ENCODE measurements at regions not wholly inside any gene's neighbourhood (a gene's known extent, or its start where the extent isn't known, plus 50 kb on each side); places are given as distances from the start of the nearest gene placed in this dataset.
"Not testable (repeated sequence)": the region's sequence is repeated elsewhere in the genome, so short reads cannot be mapped to it uniquely, and the experiment has no call there.

DNA sequence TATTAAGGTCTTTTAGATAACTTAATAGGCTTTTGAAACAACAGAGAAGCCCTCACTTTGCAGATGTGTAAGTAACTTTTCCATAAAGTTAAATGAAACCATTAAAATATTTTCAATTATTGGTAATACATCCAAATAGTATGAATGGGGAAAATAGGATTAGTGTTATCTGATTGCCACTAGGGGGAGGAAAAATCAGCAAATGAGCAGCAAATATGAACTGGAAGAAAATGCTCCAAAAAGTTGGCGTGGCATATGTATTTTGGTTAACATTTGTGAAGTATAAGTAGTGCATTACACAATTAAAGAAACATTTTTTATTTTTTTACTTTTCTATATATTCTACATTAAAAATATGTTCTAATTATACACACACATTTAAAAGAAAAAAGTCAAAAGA, 259.8 kb upstream of the ANO5 start:
- no peak for DNase-seq

DNA sequence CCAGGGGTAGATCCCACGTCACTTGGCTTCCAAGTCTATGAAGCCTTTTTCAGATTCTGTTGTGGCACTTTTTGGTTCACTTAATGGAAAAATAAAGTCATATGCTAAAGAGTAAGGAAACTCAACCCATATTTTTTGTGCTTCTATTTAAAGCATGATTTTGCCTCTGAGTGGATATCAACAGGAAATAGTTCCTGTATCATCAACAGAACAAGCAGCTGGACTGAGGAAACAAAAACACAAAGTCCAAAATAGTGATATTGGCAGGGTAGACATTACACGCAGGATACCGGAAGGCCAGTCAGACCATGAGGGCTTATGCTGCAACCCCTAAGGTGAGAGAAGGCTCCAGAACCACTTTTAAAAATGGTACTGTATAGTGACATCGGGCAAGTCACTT, 248.3 kb upstream of the ANO5 start:
- DNase-seq, result no peak

DNA sequence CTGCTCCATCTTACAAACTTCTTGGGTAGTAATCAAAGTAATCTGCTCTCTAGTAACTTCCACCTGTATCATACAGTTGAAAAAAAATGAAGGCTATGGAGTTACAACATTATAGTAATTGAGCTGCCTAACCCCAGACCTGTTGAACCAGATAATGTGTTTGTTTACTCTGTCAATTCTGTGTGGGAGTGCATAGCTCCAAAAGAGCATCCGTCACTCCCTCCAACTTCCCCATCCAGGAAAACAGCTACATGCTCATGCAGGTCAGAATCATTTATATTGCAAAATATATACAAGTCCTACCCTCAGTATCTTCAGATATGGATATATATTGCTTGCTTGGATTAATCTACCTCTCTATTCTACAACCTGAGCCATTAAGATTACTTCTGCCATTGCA, 244.0 kb upstream of the ANO5 start:
- DNase-seq, result no peak

DNA sequence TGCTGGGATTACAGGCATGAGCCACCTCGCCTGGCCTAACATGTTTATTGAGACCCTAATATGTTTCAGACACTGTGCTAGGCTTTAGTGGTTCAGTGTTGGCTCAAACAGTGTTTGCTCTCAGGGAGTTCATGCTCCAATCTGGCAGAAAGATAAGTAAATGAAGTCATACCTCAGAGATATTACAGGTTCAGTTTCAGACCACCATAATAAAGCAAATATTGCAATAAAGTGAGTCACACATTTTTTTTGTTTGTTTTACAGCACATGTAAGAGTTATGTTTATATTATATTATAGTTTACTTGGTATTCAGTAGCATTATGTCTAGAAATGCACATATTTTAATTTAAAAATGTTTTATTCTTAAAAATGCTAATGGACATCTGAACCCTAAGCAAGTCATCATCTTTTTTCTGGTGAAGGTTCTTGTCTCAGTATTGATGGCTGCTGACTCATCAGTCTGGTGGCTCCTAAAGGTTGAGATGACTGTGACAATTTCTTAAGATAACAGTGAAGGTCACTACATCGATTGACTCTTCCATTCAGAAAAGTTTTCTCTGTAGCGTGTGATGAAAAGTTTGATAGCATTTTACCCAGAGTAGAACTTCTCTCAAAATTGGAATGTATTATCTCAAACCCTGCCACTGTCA, 243.0 kb upstream of the ANO5 start:
- no peak for DNase-seq

DNA sequence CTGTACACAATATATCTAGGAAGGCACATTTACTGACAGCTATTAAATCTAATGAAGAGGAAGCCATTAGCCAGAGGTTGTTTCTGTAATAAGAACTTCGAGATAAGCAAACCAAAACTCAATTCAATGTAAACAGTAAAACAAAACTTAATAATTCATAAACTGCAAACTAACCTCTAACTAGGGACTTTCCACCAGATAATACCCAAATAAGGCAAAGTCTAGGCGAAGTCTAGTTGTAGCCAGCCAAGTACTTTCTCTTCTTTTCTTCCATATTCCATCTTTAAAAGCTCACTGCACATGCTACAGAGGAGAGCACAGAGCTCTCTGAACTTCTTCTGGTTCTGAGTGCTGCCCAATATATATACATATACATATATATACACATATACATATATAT, 229.9 kb upstream of the ANO5 start:
- no peak for DNase-seq

DNA sequence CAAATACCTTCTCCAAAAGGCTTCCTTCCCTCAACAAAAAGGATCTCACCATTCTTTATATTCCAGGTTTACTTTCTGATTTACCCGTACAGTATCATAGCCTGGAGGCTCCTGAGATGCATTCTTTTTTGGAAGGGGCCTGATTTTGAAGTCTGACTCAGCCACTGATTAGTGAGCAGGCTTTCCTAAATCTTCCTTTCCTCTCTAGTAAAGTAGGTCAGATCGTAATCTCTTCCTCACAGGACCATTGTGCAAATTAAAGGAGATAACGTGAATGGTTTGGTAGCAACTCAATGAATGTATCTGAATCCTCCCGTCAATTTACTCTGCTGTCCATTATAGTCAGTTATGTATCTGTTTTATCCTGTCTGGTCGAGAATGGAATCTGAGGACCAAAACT, 227.7 kb upstream of the ANO5 start:
- no peak for DNase-seq

DNA sequence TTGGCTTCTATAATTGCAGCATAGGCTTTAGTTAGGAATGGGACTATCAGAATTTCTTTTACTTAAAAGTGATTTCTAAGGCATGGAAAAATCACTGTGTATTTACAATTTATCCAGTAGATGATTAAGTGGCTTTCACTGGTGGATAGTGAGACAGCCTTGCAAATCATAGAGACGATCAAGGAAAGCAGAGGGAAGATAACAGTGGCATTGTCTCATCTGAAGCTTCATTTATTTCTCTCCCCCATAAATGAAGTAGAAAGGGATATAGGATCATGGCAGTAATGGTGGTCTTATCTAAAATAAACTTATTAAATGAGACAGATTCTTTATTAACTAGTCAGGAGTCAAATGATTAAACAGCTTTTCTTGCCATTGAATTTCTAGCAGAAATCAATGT, 224.2 kb upstream of the ANO5 start:
- DNase-seq, result no peak

DNA sequence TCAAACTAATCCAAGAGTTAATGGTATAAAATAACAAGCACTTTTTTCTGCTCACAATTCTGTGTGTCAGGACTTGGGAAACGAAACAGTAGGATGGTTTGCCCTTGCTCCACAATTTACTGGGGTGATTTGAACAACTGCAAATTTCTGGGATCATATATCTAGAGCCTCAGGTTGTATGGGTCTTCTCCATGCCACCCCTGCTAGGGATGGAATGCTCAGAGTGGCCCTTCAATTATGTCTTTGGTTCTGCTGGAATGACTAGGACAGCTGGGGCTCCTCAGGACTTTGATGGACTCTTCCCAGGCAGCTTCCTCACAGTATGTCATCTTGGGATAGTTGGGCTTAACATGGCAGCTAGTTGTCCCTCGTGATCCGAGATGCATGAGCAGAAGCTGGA, 223.0 kb upstream of the ANO5 start:
- no peak for DNase-seq

DNA sequence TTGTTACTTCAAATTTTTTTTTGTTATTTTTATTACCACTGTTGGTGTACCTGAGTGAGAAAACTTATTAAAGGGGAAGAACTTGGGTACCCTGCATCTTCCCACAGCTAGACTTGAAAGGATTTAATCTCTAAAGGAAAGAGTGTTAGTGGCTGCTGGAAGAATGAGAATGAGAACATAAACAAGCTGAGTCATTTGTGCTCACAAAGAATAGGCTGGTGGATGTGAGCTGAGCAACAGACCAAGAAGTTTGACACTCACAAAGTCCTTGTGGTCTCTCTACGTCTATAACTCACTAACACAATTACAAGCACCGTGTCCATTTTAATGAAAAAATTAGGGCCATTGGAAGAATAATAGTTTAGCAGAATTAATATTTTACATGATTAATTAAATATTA, 217.6 kb upstream of the ANO5 start:
- no peak for DNase-seq

DNA sequence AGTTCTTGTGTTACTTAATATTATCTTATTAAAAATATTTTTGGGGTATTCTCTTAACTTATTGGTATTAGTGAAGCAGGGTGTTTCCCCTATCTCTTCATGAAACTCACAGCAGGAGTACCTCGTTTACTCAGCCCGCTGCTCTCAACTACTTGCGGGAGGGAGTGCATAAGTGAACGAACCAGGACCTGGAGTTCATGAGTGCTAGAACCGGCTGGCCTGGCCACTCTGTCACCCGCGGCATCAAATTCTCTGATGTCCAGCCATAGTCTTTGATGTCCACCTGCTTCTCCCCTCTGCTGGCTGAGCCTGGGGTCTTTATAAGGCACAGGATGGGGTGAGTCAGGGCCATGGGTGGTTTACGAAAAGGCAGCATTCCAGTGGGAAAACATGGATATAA, 216.7 kb upstream of the ANO5 start:
- DNase-seq, result no peak

DNA sequence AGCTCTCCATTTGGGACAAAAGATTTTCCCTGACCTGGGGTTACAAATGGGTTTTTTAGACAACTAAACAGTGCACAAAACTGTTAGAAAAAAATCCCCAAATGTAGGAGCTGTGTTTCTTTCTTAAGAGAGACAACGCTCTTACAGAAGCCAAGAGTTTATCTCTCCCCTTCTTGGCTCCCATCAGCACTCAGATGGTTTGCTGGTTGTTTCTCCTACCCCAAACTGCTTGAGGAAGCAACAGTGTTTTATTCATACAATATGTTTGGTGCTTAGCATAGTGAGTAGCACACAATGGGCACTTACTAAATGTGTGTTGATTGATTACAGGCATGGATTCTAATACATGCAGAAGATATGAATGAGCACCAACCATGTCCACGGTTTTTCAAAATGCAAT, 209.5 kb upstream of the ANO5 start:
- DNase-seq, result no peak

DNA sequence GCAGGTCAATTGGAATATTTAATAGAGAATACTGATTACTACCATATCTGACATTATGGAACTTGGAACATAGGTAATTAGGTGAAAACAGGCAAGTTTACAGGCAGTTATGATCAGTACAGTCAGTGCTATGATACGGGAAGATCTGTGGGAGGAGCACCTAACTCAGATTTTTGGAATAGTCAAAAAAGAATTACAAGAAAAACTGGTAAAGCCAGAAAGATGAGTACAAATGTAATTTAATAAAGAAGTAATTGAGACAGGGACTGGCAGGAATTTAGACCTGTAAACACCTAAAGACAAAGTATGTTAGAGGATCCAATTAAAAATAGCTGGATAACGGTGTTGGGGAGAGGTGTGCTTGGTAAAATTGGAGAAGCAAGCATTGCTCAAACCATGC, 206.5 kb upstream of the ANO5 start:
- DNase-seq, result no peak

DNA sequence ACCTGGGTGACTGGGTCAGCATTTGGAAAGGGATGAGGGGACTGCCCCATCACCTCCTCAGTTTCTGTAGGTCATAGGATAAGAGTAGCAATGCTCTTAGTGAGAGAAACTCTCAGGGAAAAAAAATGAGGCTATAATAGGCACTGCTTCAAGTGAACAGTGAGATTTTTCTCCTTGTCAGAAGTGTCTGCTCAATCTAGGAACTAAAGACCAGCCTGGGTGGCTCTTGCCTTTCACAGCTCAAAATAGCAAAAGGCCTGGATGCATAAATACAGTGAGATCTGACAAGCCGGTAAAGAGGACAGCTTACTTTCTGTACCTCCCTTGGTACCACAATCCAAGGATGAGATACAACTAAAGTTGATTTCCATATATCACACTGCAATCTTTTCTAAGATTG, 205.6 kb upstream of the ANO5 start:
- no peak for DNase-seq

DNA sequence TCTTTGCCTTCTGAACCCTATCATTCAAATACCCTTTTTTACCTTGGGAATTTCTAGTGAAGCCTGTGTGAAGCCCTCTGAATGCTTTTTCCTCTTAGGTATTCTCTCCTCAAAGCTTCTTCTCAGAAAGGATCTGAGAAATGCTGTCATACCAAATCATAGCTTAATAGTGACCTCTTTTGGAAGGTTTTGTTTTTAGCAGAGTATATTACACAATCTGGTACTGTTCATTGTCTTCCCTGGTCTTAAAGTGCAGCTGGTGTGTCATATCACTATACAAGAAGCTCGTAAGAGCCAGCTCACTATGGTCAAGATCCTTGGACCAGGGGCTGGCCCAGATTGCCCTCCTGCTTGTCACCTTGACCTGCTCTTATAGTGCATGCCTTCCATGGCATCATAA, 204.4 kb upstream of the ANO5 start:
- DNase-seq, result no peak

DNA sequence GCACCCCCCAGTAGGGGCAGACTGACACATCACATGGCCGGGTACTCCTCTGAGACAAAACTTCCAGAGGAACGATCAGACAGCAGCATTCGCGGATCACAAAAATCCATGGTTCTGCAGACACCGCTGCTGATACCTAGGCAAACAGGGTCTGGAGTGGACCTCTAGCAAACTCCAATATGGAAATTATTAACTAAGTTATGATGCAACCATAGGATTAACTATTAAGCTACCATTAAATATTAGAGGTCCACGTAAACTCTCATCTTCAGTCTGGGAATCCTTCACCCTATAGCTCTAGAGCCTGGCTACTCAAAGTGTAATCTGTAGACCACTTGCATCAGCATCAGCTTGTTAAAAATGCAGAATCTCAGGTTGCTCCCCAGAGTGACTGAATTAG, 191.1 kb upstream of the ANO5 start:
- not testable (repeated sequence) for DNase-seq

DNA sequence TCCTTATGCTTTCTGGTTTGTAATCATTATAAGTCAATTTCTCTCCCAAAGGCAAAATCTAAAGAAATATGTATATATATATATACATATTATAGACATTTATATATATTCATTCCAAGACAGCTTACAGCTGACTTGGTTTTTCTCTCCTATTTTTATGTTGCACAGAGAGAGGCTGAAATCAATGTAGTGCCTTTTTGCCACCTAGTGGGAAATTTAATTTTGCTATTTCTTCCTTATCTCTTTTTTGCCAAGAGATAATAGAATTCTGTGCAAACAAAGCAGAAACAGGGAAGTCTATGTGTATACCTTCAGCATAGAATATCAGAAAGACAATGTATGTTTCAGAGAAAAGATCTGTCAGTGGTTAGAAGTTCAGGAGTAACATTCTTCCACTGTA, 186.0 kb upstream of the ANO5 start:
- no peak for DNase-seq

DNA sequence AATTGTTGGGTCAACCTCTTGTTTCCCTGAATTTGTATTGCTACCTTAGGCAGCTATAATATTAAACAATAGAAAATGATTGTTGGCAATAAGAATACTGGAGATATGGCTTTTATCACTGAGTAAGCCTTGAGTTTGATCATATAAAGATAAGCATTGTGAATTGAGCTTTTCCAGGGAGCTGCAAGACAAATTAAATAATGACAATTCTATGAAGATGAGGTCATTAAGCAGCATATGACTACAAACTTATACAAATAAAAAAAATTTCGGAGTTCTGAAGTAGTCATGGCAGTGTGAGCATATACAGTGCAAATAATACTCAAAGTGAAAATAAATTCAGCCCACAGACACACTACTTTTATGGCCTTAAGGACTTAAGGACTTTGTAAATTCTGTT, 161.1 kb upstream of the ANO5 start:
- no peak for DNase-seq

DNA sequence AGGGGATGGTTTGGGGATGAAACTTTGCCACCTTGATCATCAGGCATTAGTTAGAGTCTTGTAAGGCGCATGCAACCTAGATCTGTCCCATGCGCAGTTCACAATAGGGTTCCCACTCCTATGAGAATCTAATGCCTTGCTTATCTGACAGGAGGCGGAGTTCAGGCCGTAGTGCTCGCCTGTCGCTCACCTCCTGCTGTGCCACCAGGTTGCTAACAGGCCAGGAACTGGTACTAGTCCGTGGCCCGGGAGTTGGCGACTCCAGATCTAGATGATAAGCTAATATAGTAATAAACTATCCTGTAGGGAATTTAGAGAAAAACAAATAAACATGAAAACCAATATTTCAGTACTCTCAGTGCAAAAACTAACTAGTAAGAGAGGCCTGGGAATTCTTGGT, 155.4 kb upstream of the ANO5 start:
- DNase-seq, result no peak

DNA sequence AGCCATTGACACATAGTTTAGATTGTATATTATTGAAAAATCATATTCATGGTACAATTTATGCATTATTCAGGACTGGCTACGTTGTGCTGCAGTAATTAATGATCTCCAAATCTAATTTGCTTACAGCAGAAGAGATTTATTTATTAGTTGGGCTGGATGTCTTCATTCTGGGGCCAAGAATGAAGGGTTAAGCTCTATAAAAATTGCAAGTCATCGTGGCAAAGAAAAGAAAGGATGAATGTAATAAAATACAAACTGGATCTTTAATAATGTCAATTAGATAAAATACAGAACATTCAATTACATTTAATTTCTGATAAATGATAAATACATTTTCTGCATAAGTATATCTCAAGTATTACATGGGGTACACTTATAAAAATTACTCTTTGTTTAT, 151.8 kb upstream of the ANO5 start:
- DNase-seq, result no peak

DNA sequence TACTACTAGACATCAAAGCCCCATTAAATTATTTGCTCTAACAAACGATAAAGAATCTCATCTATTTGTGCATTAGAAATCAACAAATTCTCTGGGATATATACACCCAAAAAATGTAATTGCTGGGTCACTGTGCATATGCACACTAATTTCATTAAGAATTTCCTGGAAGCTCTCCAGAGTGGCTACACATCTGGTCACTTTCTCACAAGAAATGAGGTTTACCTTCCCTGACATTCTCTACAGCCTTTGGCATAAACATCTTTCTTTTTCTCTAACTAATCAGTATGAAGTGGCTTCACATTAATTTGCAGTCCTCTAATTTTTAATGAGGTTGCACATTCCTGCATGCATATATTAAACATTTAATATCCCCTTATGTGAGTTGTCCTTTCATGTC, 150.8 kb upstream of the ANO5 start:
- DNase-seq, result no peak

DNA sequence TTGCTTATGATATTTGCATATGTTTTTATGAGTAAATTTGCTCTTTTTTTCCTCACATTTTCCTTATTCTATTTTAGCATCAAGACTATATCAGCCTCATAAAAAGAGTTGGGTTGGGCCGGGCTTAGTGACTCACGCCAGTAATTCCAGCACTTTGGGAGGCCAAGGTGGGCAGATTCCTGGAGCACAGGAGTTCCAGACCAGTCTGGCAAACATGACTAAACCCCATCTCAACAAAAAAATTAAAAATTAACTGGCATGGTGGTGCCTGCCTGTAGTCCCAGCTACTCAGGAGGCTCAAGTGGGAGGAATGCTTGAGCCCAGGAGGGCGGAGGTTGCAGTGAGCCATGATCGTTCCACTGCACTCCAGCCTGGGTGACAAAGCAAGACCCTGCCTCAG, 148.8 kb upstream of the ANO5 start:
- DNase-seq, result no peak

DNA sequence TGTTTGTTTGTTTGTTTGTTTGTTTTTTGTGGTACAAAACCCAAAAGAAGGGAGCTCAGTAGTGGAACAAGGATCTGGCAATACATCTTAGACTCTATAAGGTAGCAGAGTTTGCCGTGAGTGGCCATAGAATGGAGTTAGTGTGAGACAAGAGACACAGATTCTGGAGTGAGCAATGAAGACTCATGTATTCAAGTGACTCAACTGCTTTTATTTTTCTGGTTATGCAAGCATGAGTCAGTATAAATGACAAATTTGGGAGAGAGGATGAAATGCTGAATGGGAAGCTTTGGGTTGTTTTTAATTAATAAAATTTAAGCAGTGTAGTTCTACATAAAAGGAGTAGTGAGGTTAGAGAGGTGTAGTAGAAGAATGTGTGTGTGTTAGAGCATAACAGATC, 143.6 kb upstream of the ANO5 start:
- DNase-seq, result no peak

DNA sequence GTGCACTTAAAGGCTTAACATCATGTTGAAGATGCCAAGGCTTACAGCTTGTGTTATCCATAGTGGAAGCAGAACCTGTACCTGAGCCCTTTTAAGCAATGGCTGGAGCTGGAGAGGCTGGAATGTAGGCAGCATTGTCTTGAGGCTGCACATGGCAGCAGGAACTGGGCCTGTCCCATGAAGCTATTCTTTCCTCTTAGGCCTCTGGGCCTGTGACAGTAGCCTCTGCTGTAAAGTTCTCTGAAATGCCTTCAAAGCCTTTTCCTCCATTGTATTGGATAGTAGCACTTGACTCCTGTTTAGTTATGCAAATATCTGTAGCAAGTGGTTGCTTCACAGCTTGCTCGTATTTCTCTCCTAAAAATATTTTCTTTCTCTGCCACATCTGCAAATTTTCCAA, 127.4 kb upstream of the ANO5 start:
- no peak for DNase-seq

DNA sequence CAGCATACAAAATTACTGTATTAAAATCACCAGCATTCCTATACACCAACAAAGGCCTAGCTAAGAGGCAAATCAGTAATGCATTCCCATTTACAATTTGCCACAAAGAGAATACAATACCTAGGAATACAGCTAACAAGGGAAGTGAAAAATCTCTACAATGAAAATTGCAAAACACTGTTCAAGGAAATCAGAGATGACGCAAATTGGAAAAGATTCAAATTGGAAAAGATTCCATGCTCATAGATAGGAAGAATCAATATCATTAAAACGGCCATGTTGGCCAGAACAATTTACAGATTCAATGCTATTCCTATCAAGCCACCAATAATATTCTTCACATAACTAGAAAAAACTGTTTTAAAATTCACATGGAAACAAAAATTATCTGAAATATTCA, 123.0 kb upstream of the ANO5 start:
- no peak for DNase-seq

DNA sequence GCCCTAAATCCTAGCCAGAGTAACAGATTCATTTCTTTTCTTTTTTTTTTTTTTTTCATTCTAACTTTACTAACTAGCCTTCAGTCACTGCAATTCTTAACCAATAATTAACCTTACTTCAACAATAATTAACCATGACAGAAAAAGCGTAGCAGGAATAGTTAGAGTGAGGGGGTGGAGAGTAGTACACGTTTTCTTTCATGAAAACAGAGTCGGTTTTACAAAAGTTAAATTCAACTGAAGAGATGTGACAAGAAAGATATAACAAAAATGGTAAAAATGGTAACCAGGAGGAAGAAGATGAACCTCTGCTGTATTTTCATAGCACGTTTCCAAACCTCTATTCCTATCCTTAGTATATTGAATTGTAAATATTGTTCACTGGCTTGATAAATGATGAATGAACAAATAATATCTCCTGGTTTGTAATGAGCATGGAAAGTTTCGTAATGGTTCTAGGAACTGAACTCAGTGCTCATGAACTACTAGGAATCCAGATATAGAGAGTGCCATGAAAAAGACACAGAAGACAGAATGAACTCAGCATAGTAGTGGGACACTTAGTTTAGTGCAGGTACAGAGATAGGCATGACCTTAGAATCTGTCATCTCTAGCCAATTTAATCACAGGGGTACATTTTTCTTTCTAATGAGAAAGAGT, 116.5 kb upstream of the ANO5 start:
- DNase-seq, result no peak

Measured in cerebellar nuclear complex (tissue), 1 donor.